ENCODE measurements at regions not wholly inside any gene's neighbourhood (a gene's known extent, or its start where the extent isn't known, plus 50 kb on each side); places are given as distances from the start of the nearest gene placed in this dataset.
A peak's percentile ranks its signal among the peaks of the same experiment; 100 is the strongest.

DNA sequence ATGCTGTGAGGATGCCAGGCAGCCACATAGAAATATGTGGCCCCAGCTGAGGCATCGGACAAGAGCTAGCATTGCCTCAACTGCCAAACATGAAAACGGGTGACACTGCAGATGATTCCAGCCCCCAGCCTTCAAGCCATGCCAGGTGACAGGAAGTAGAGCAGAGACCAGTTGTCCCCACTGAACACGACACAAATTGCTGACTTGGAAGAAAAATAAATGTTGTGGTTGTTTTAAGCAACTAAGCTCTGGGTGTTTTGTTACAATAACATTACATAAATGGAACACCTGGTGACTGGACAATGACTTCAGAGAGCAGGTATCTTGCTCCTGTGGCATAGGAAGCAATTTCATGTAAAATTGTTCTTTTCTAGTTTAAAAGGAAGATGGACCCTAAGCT lies 154.2 kb downstream of the KIF4B start:
- intact Hi-C loops (cut with DNase I) = no loop called here
- DNase-seq (ENCODE audit: missing footprints) (no peak), ATAC-seq (no peak)

DNA sequence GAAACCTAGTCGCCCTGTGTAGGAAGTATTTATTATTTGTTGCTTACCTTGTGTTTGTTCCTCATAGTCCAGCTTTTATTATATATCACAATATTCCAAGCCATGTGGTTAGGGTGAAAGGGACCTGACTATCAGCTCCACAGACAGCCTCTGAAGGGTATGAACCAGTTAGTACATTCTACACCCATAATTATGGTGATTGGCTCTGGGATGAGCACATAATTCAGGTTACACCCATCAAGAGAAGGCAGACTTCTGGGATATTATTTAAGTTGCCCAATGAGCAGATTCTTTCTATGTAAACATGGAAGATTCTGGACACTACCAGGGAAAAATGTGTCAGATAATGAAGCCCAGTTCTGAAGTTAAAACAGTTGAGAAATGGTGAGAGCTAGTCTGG lies 168.0 kb downstream of the KIF4B start:
- ATAC-seq = no peak

DNA sequence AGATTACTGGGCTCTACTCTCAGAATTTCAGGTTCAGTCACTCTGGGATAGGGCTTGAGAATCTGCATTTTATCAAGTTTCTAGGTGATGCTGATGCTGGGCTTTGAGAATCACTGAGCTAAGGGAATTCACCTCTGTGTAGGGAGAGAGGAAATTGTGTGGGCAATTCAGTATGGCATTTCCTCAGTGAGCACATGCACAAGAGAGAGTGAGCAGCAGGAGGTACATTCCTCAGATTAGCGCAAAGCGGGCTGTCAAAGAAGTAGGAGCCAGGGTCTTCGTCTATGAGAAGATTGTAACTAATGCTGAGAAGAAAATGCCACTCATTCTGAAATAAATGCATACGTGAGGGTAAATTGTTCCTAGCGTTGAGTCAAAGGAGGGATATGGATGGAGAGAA lies 175.9 kb downstream of the KIF4B start:
- intact Hi-C loops (cut with DNase I) = no loop called here
- no peak for DNase-seq (ENCODE audit: missing footprints)
- no peak for ATAC-seq

More for the DNA sequence above, 168.0 kb downstream of the KIF4B start:
- DNase-seq (ENCODE audit: missing footprints) = no peak
- intact Hi-C loops (cut with DNase I) = no loop called here

GRCh38 chr5:155189981-155190380 lies 176.4 kb downstream of the KIF4B start:
- intact Hi-C loops (cut with DNase I) = no loop called here
- no peak for DNase-seq (ENCODE audit: missing footprints)

GRCh38 chr5:155193029-155193428 lies 179.5 kb downstream of the KIF4B start:
- peak; percentile 85 for ATAC-seq
- intact Hi-C loops (cut with DNase I) = loop anchor here (1.0 to 2.0 kb wide), 6 partner anchors 54 to 539 kb away; no protein-coding TSS in a partner anchor
- DNase-seq (ENCODE audit: missing footprints) = no peak

More at GRCh38 chr5:155189981-155190380, 176.4 kb downstream of the KIF4B start:
- no peak for ATAC-seq

DNA sequence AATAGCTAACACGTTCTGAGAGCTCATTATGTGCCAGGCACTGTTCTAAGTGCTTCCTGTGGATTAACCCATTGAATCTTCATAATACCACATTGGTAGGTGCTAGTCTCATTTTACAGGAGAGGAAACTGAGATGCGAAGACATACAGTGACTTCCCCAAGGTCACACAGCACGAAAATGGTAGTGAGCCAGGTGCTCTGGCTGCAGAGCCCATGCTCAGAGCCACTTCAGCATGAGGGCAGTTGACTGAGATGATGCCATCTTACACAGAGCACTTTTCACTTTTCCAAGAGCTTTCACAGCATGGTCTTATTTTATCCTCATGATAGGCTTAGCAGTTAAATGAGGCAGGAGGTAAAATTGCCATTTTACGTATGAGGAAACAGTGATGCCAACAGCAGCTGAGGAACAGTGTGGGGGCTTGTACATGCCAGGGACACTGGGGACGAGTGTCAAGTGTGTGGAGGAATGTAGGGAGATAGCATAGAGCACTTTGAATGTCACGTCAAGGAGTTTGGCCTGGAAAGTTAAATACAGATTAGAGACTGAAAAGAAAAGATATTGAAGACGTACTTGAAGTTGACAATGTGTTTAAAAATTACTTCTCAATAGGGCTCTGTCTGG lies 180.0 kb downstream of the KIF4B start:
- DNase-seq (ENCODE audit: missing footprints) (no peak), ATAC-seq (peak; percentile 90)
- intact Hi-C loops (cut with DNase I) = loop anchor here (1.0 to 2.0 kb wide), 6 partner anchors 55 to 539 kb away; no protein-coding TSS in a partner anchor

- intact Hi-C loops (cut with DNase I) = no loop called here
- ATAC-seq = no peak
- no peak for DNase-seq (ENCODE audit: missing footprints)
Measured at GRCh38 chr5:155200608-155201007, 187.1 kb downstream of the KIF4B start.

GRCh38 chr5:155211764-155212163 lies 198.2 kb downstream of the KIF4B start:
- no peak for ATAC-seq
- intact Hi-C loops (cut with DNase I) = no loop called here
- DNase-seq (ENCODE audit: missing footprints) = no peak

DNA sequence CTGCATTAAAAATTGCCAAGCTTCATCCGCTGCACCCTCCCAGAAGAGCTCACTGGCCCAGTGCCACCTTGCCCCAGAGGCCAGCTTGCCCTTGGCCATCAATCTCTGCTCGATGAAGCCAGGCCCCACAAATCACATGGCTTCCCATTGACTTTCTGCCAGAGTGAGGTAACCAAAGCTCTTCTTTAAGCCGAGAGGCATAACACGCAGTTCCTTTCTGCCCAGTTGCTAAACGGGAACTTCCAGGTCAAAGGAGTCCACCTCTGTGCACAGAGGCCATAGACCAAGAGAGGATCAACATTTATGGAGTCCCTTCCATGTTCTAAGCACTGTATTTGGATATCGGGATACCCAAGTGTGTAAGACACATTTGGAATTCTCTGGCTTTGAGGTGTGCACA lies 208.8 kb downstream of the KIF4B start:
- intact Hi-C loops (cut with DNase I) = no loop called here
- ATAC-seq = no peak
- no peak for DNase-seq (ENCODE audit: missing footprints)

DNA sequence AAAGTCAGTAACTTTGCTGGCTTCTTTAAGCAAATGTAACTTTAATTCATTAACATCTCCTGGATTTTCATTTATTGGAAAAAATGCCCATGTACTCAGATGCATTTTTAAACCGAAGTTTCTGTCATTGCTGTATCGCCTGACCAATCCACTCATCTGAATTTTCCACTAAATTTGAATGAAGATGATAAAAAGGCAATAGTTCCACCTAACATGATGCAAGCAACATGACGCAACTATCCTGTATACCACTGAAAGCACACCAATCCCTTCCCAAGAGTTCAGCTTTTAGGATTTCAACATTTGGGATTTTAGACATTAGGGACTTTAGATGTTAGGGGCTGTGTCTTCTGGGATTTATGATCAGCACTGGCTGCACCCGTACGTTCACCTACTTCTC lies 215.6 kb downstream of the KIF4B start:
- DNase-seq (ENCODE audit: missing footprints) = no peak
- intact Hi-C loops (cut with DNase I) = no loop called here
- no peak for ATAC-seq

- intact Hi-C loops (cut with DNase I) = no loop called here
- ATAC-seq = no peak
- no peak for DNase-seq (ENCODE audit: missing footprints)
Measured at GRCh38 chr5:155239803-155240202, 226.2 kb downstream of the KIF4B start.

DNA sequence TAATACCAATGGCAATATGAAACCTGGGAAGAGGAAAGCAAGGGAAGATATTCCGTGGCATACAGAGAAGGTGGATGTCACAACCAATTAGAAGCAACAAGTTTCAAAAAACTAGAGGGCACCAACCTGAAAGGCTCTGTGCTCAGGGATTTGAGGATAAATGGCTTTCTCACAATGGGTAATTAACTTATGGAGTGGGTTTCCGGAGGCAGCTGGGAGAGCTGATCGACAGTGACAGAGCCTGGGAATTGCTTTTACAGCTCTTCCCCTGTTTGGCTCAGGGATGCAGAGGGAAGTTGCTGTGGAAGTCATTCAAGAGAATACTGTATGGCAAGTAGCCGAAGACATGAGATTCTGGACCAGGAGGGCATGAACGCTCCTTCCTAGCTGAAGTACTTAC lies 237.0 kb downstream of the KIF4B start:
- no peak for ATAC-seq
- intact Hi-C loops (cut with DNase I) = no loop called here
- no peak for DNase-seq (ENCODE audit: missing footprints)

GRCh38 chr5:155252025-155252424 lies 238.5 kb downstream of the KIF4B start:
- ATAC-seq = no peak
- intact Hi-C loops (cut with DNase I) = no loop called here
- no peak for DNase-seq (ENCODE audit: missing footprints)

- ATAC-seq (no peak), DNase-seq (ENCODE audit: missing footprints) (no peak)
- intact Hi-C loops (cut with DNase I) = no loop called here
Measured at GRCh38 chr5:155252717-155253116, 239.2 kb downstream of the KIF4B start.

- DNase-seq (ENCODE audit: missing footprints) (no peak), ATAC-seq (no peak)
- intact Hi-C loops (cut with DNase I) = no loop called here
Measured at GRCh38 chr5:155254399-155254798, 240.8 kb downstream of the KIF4B start.

GRCh38 chr5:155258161-155258560 lies 244.6 kb downstream of the KIF4B start:
- intact Hi-C loops (cut with DNase I) = no loop called here
- DNase-seq (ENCODE audit: missing footprints) = no peak
- ATAC-seq = no peak

DNA sequence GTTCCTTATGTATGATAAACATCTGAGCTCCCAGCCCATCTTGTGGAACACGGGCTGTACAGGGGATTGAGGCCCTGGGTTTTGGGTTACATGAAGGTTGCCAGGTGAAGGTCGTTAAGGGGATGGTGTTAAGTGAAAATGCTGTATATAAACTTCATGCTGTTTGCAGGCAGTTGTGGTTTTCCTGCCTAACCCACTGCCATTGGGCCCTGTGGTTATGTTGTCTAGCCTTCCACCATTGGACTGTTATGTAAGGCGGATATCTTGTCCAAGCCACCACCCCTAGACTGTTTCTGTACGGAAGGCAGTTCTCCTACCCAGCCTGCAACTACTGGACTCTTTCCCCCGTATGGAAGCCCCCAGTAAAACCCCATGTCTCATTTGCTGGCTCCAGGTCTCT lies 246.1 kb downstream of the KIF4B start:
- intact Hi-C loops (cut with DNase I) = no loop called here
- ATAC-seq = no peak
- DNase-seq (ENCODE audit: missing footprints) = no peak

DNA sequence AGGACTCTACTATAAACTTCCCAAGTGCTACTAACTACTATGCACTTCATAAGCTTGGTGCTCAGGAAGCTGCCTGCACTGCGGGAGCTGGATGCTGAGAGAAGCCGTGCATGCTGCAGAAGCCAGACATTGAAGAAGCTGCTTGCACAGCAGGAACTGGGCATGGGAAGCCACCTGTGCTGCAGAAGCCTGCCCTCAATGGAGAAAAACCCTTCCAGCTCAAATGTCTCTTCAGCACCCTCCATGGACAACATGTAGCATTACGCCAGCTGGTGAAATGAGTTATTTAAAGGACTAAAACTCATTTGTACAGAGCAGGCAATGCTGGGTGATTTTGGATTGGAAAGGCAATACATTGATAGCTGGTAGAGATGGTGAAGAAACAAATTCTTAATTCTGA lies 247.2 kb downstream of the KIF4B start:
- intact Hi-C loops (cut with DNase I) = no loop called here
- no peak for DNase-seq (ENCODE audit: missing footprints)
- peak; percentile 36 for ATAC-seq

DNA sequence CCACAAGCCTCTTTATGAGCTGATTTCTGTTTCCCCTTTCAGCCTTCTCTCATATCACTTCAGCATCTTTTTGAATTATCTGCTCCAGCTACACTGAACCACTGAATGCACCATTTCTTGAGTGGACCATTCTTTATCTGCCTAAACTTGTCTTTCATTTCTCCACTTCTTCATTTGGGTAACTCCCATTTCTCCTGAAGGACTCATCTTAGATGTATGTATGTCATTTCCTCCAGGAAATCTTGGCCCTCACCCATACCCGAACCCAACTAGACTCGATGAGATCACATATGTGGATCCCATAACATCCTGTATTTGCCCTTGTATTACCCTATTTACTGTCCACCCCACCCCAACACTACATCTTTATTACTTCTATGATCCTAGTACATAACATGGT lies 249.8 kb downstream of the KIF4B start:
- DNase-seq (ENCODE audit: missing footprints) (no peak), ATAC-seq (no peak)
- intact Hi-C loops (cut with DNase I) = loop anchor here (2.0 kb wide), 1 partner anchor 291 kb away; no protein-coding TSS in a partner anchor

- ATAC-seq = no peak
- intact Hi-C loops (cut with DNase I) = no loop called here
- DNase-seq (ENCODE audit: missing footprints) = no peak
Measured at GRCh38 chr5:155264809-155265208, 251.3 kb downstream of the KIF4B start.

GRCh38 chr5:155268770-155269425 lies 255.3 kb downstream of the KIF4B start:
- no peak for ATAC-seq
- DNase-seq (ENCODE audit: missing footprints) = no peak
- intact Hi-C loops (cut with DNase I) = no loop called here
